ENCODE measurements at regions not wholly inside any gene's neighbourhood (a gene's known extent, or its start where the extent isn't known, plus 50 kb on each side); places are given as distances from the start of the nearest gene placed in this dataset.

DNA sequence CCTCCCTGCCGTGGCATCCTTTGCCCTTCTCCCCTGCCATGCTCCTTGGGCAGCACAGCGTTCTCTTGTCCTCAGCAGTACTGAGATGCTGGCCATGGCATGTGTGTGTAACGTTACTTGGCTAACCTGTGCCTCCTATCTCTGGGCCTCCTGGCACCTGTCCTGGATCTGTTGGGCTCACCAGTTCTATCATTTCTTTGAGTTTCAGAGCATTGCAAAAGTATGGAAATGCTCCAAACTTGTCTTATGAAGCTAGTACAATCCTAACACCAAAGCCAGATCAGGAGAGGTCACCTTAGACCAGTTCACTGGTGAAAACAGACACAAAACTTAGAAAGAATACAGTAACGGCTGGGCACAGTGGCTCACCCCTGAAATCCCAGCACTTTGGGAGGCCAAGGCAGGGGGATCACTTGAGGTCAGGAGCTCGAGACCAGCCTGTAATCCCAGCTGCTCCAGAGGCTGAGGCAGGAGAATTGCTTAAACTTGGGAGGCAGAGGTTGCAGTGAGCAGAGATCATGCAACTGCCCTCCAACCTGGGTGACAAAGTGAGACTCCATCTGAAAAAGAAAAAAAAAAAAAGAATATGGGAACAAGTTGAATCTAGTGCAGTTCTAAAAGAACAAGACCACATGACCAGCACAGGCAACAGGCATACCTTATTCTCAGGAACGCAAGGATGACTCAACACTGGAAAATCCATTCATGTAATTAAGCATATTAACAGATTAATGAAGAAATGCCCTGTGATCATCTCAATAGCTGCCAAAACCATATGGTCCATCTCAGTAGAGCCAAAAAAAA is 62.4 kb upstream of the TRPM1 start:
- no peaks in the 10 kb centered on the region for H3K36me3 Mint-ChIP-seq (ENCODE audit: insufficient read depth, unreplicated experiment)
- no peaks in the 10 kb centered on the region for H3K9me3 Mint-ChIP-seq (ENCODE audit: unreplicated experiment)
- Histone ChIP-seq H3K27me3 (replicated peaks; ENCODE audit: control insufficient read depth, insufficient read depth, low read length) (no peaks in the 10 kb centered on the region), H3K9me3 (no peaks in the 10 kb centered on the region), H3K36me3 (ENCODE audit: control insufficient read depth, insufficient read depth, low read length) (no peaks in the 10 kb centered on the region), H3K4me1 (peaks cover 22% of the 10 kb centered on the region), H3K4me3 (ENCODE audit: low read depth, low read length) (no peak overlapping the region)
- intact Hi-C loops (cut with micrococcal nuclease; ENCODE audit: unreplicated experiment), result no loop called here
- ChIA-PET POLR2A (no interaction called here), CTCF (interaction anchor here (0.6 kb wide), 1 partner anchor 64 kb away, joined by 3 read pairs; no protein-coding TSS in a partner anchor)
- peak overlapping the region; percentile 51 for H3K27ac Mint-ChIP-seq (ENCODE audit: unreplicated experiment)
- no peak overlapping the region for H3K4me3 Mint-ChIP-seq (ENCODE audit: unreplicated experiment)
- TF ChIP-seq, protein P1, sequence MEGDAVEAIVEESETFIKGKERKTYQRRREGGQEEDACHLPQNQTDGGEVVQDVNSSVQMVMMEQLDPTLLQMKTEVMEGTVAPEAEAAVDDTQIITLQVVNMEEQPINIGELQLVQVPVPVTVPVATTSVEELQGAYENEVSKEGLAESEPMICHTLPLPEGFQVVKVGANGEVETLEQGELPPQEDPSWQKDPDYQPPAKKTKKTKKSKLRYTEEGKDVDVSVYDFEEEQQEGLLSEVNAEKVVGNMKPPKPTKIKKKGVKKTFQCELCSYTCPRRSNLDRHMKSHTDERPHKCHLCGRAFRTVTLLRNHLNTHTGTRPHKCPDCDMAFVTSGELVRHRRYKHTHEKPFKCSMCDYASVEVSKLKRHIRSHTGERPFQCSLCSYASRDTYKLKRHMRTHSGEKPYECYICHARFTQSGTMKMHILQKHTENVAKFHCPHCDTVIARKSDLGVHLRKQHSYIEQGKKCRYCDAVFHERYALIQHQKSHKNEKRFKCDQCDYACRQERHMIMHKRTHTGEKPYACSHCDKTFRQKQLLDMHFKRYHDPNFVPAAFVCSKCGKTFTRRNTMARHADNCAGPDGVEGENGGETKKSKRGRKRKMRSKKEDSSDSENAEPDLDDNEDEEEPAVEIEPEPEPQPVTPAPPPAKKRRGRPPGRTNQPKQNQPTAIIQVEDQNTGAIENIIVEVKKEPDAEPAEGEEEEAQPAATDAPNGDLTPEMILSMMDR (IDR thresholded peaks at IDR 0.05; ENCODE audit: insufficient read depth in 1 of 2, low read depth in 1 of 2, low read length in 1 of 2, severe bottlenecking in 1 of 2, unreplicated experiment in 1 of 2), result no peak
- DNase-seq, result no peak
- peaks cover 20% of the 10 kb centered on the region for H3K4me1 Mint-ChIP-seq (ENCODE audit: low read depth, unreplicated experiment)
- peaks cover 3% of the 10 kb centered on the region for H3K27me3 Mint-ChIP-seq (ENCODE audit: insufficient read depth, unreplicated experiment)
- BruUV-seq (replicated peaks), result no TSS peak

DNA sequence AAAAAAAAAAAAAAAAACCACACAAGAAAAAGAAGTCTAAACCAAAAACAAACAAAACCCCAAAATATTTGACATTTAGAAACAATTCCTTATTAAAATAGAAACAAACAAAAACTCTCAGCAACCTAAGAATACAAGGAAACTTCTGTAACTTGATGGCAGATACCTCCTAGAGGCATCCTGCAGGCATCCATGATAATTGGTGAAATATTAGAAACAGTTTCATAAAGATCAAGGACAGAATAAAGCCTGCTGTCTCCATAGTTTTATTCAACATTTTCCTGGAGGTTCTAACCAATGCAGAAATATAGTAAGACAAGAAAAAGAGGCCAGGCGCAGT is 63.0 kb upstream of the TRPM1 start:
- no peak overlapping the region for H3K4me3 Mint-ChIP-seq (ENCODE audit: unreplicated experiment)
- no peaks in the 10 kb centered on the region for H3K36me3 ChIP-seq (ENCODE audit: control insufficient read depth, insufficient read depth, low read length)
- no peaks in the 10 kb centered on the region for H3K9me3 ChIP-seq
- ChIA-PET CTCF (no interaction called here), POLR2A (no interaction called here)
- H3K4me3 ChIP-seq (ENCODE audit: low read depth, low read length), result no peak overlapping the region
- TF ChIP-seq, protein P1 (IDR thresholded peaks at IDR 0.05; ENCODE audit: insufficient read depth in 1 of 2, low read depth in 1 of 2, low read length in 1 of 2, severe bottlenecking in 1 of 2, unreplicated experiment in 1 of 2), result no peak
- intact Hi-C loops (cut with micrococcal nuclease; ENCODE audit: unreplicated experiment), result no loop called here
- no peaks in the 10 kb centered on the region for H3K36me3 Mint-ChIP-seq (ENCODE audit: insufficient read depth, unreplicated experiment)
- H3K9me3 Mint-ChIP-seq (ENCODE audit: unreplicated experiment), result no peaks in the 10 kb centered on the region
- H3K27ac Mint-ChIP-seq (ENCODE audit: unreplicated experiment), result no peak overlapping the region
- peaks cover 17% of the 10 kb centered on the region for H3K4me1 Mint-ChIP-seq (ENCODE audit: low read depth, unreplicated experiment)
- H3K27me3 ChIP-seq (replicated peaks; ENCODE audit: control insufficient read depth, insufficient read depth, low read length), result no peaks in the 10 kb centered on the region
- peaks cover 16% of the 10 kb centered on the region for H3K4me1 ChIP-seq
- DNase-seq, result no peak
- no TSS peak for BruUV-seq (replicated peaks)
- peaks cover 3% of the 10 kb centered on the region for H3K27me3 Mint-ChIP-seq (ENCODE audit: insufficient read depth, unreplicated experiment)

DNA sequence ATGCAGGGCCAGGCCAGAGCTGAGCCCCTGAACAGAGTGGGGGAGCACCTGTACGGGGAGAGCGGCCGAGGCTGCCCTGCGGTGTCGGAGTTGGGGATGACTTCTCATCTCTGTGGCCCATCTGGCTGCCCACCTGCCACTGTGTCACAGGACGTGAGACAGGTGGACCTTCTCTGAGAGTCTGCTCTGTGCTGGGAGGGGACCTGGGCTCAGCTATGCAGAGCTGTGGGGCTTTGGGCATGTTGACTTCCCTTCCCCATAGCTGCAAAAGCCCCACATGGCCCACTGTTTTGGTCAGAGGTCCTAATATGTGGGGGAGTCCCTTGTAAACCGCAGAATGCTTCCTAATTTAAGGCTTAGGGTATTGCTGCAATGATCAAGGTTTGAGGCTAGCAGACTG is 68.0 kb upstream of the TRPM1 start:
- no peak for DNase-seq
- Histone ChIP-seq H3K36me3 (ENCODE audit: control insufficient read depth, insufficient read depth, low read length) (no peaks in the 10 kb centered on the region), H3K4me1 (no peaks in the 10 kb centered on the region), H3K4me3 (ENCODE audit: low read depth, low read length) (no peak overlapping the region), H3K27me3 (replicated peaks; ENCODE audit: control insufficient read depth, insufficient read depth, low read length) (no peaks in the 10 kb centered on the region), H3K9me3 (no peaks in the 10 kb centered on the region)
- ChIA-PET CTCF (interaction anchor here (0.5 kb wide), 1 partner anchor 381 kb away, joined by 9 read pairs; no protein-coding TSS in a partner anchor), POLR2A (no interaction called here)
- Mint-ChIP-seq H3K27ac (ENCODE audit: unreplicated experiment) (no peak overlapping the region), H3K9me3 (ENCODE audit: unreplicated experiment) (no peaks in the 10 kb centered on the region), H3K4me1 (ENCODE audit: low read depth, unreplicated experiment) (no peaks in the 10 kb centered on the region), H3K36me3 (ENCODE audit: insufficient read depth, unreplicated experiment) (no peaks in the 10 kb centered on the region), H3K27me3 (ENCODE audit: insufficient read depth, unreplicated experiment) (peaks cover 3% of the 10 kb centered on the region), H3K4me3 (ENCODE audit: unreplicated experiment) (no peak overlapping the region)
- TF ChIP-seq, protein P1 (IDR thresholded peaks at IDR 0.05; ENCODE audit: insufficient read depth in 1 of 2, low read depth in 1 of 2, low read length in 1 of 2, severe bottlenecking in 1 of 2, unreplicated experiment in 1 of 2), result no peak
- BruUV-seq (replicated peaks), result no TSS peak
- intact Hi-C loops (cut with micrococcal nuclease; ENCODE audit: unreplicated experiment), result no loop called here

Measured in Caco-2 (cell line).